ENCODE measurements at regions not wholly inside any gene's neighbourhood (a gene's known extent, or its start where the extent isn't known, plus 50 kb on each side); places are given as distances from the start of the nearest gene placed in this dataset.
"Not testable (repeated sequence)": the region's sequence is repeated elsewhere in the genome, so short reads cannot be mapped to it uniquely, and the experiment has no call there.

GRCh38 chr11:92436034-92436920 lies 211.7 kb downstream of the FAT3 start:
- DNase-seq, result no peak

- no peak for DNase-seq
These were observed 214.5 kb downstream of the FAT3 start for GRCh38 chr11:92439133-92439532.

GRCh38 chr11:92440701-92441442 lies 216.3 kb downstream of the FAT3 start:
- no peak for DNase-seq

- DNase-seq, result no peak
These were observed 216.8 kb downstream of the FAT3 start for GRCh38 chr11:92441443-92441726.

- DNase-seq, result no peak
These were observed 218.6 kb downstream of the FAT3 start for GRCh38 chr11:92443199-92443598.

- no peak for DNase-seq
These were observed 223.0 kb downstream of the FAT3 start for GRCh38 chr11:92447586-92447985.

- DNase-seq, result no peak
These were observed 224.6 kb downstream of the FAT3 start for GRCh38 chr11:92449222-92449621.

- no peak for DNase-seq
These were observed 225.2 kb downstream of the FAT3 start for GRCh38 chr11:92449780-92450179.

- DNase-seq, result no peak
These were observed 226.4 kb downstream of the FAT3 start for GRCh38 chr11:92451063-92451462.

GRCh38 chr11:92453055-92453454 lies 228.4 kb downstream of the FAT3 start:
- no peak for DNase-seq

- no peak for DNase-seq
These were observed 230.7 kb downstream of the FAT3 start for GRCh38 chr11:92455210-92455790.

- DNase-seq, result no peak
These were observed 232.6 kb downstream of the FAT3 start for GRCh38 chr11:92457250-92457649.

- DNase-seq, result no peak
These were observed 233.9 kb downstream of the FAT3 start for GRCh38 chr11:92458486-92458885.

- DNase-seq, result no peak
These were observed 235.6 kb downstream of the FAT3 start for GRCh38 chr11:92460213-92460612.

- DNase-seq, result no peak
These were observed 236.8 kb downstream of the FAT3 start for GRCh38 chr11:92461447-92461846.

GRCh38 chr11:92462821-92463220 lies 238.2 kb downstream of the FAT3 start:
- no peak for DNase-seq

- DNase-seq, result no peak
These were observed 240.2 kb downstream of the FAT3 start for GRCh38 chr11:92464822-92465221.

- not testable (repeated sequence) for DNase-seq
These were observed 240.8 kb downstream of the FAT3 start for GRCh38 chr11:92465410-92465809.

- no peak for DNase-seq
These were observed 249.1 kb downstream of the FAT3 start for GRCh38 chr11:92473736-92474135.

- DNase-seq, result no peak
These were observed 250.7 kb downstream of the FAT3 start for GRCh38 chr11:92475316-92475715.

GRCh38 chr11:92475819-92476218 lies 251.2 kb downstream of the FAT3 start:
- no peak for DNase-seq

- DNase-seq, result peak in 1 of 2 experiments; percentile 16
These were observed 253.1 kb downstream of the FAT3 start for GRCh38 chr11:92477686-92478085.

- no peak for DNase-seq
These were observed 255.9 kb downstream of the FAT3 start for GRCh38 chr11:92480499-92480898.

- no peak for DNase-seq
These were observed 258.0 kb downstream of the FAT3 start for GRCh38 chr11:92482492-92483060.
